SH-SY5Y (cell line): ENCODE measurements at regions not wholly inside any gene's neighbourhood (a gene's known extent, or its start where the extent isn't known, plus 50 kb on each side); places are given as distances from the start of the nearest gene placed in this dataset.

ENCODE experiments used
- GATA2 ChIP-seq: IDR thresholded peaks from 2 replicates; pipeline ENCODE4 v1.6.1; 2011; ENCODE audit warnings: mild to moderate bottlenecking, low read depth, low read length
- GATA3 ChIP-seq: IDR thresholded peaks from 2 replicates; pipeline ENCODE4 v1.6.1; 2011; ENCODE audit warnings: low read depth, mild to moderate bottlenecking, low read length, moderate library complexity

GRCh38 chr14:39859314-39859713 is 427.1 kb upstream of the FBXO33 start:
- TF ChIP-seq GATA2 (no peak), GATA3 (no peak)
